Limb (tissue), 2 donors: ENCODE measurements at regions not wholly inside any gene's neighbourhood (a gene's known extent, or its start where the extent isn't known, plus 50 kb on each side); places are given as distances from the start of the nearest gene placed in this dataset.

Source experiments
- DNase-seq, 2 donors: peaks; one replicate each; pipeline ENCODE4 v3.0.0-alpha.2; 2016; ENCODE audit errors: extremely low spot score in 2 of 2

- DNase-seq = no peak
Observed at GRCh38 chr4:127134490-127134889, 498.3 kb upstream of the INTU start.

- DNase-seq = no peak
Observed at GRCh38 chr4:127138586-127138985, 494.2 kb upstream of the INTU start.

- no peak for DNase-seq
Observed at GRCh38 chr4:127139788-127140286, 492.9 kb upstream of the INTU start.

GRCh38 chr4:127140306-127140705 lies 492.5 kb upstream of the INTU start:
- no peak for DNase-seq

DNA sequence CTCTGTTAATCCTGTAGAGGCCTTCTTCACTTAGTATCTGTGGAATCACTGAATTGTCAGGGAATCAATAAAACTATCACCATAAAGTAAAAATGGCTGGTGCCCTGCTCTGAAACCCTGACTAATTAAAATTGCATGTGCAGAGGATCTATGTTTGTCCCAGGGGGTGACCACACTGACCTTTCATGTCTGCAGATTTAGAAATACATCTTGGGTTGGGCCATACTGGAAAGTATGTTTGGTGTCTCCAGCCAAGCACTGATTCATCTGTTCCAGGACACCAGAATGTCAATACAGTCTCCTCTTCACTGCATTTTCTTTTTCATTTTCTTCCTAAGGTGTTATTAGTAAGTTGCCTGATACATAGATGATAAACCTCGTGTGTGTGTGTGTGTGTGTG lies 490.9 kb upstream of the INTU start:
- no peak for DNase-seq

DNA sequence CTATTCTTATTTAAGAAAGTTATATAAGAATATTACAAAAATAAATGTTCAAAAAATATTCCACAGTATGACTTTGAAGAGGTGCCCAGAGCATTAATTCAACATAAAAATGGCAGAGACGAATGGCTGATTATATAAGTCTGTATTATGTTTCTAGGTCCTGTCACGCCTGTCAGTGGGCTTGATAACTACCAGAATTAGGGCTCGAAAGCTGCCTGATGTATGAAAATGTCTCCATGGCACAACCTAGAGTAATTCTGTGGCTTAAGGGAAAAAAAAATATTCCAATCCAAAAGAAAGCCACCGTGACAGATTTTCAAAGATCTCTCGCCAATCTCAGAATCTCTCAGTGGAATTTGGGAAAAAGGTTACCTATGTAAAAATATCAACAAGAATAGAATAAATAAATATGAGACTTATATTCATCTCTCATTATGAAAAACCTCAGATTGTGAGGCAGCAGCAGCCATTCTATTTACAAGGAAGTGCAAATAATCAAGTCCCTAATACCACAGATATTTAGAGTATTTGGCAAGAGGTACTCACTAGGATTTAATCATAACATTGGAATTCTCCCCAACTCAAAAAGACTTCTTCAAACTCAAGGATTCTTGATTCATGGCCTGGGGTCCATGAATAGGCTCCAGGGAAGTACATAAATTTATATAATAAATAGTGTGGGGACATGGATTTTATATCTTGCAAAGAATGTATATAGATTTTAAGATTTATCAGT lies 489.1 kb upstream of the INTU start:
- no peak for DNase-seq

- DNase-seq = no peak
Observed at GRCh38 chr4:127145006-127145540, 487.7 kb upstream of the INTU start.

GRCh38 chr4:127148165-127148564 lies 484.6 kb upstream of the INTU start:
- no peak for DNase-seq

GRCh38 chr4:127149086-127149485 lies 483.7 kb upstream of the INTU start:
- no peak for DNase-seq

GRCh38 chr4:127151941-127152340 lies 480.8 kb upstream of the INTU start:
- DNase-seq = no peak

- DNase-seq = no peak
Observed at GRCh38 chr4:127155116-127155515, 477.6 kb upstream of the INTU start.

- DNase-seq = no peak
Observed at GRCh38 chr4:127155555-127155954, 477.2 kb upstream of the INTU start.

- no peak for DNase-seq
Observed at GRCh38 chr4:127162741-127163140, 470.0 kb upstream of the INTU start.

DNA sequence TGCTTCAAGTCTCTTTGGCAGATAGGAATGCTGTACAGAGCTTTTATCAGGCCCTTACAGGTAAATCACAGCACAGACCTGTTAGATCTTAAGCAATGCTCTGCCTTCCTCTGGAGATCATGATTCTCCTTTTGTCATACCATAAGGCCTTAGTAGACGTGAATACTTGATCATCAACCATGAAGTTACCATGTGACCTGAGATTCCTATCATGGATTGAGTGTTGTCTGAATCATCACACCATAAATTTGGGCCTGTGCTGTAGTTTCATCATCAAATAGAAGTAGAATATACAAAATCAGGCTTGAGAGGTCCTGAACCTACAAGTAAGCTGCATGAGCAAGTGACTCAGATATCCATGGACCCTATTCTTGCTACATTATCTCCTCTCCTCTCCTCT lies 466.8 kb upstream of the INTU start:
- DNase-seq = no peak

- peak in 1 of 2 donors; percentile 45 for DNase-seq
Observed at GRCh38 chr4:127174201-127174600, 458.6 kb upstream of the INTU start.

DNA sequence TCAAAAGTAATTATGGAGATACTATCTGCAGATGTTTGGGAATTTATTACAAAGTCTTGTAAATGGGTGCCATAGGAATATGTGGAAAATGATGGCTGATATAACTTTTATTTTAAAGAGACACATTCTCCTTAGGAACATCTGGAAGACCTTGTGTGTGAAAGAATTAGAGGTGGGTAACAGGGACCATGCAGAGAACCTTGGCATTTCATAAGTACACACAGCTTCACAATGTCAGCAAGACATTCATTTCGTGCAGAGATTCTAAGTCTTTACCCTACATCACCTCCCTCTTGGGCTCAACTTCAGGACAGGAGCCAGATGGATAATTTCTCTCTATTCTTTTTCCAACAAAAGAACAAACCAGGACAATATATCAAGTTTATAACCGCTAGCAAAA lies 458.1 kb upstream of the INTU start:
- peak in 1 of 2 donors; percentile 31 for DNase-seq

DNA sequence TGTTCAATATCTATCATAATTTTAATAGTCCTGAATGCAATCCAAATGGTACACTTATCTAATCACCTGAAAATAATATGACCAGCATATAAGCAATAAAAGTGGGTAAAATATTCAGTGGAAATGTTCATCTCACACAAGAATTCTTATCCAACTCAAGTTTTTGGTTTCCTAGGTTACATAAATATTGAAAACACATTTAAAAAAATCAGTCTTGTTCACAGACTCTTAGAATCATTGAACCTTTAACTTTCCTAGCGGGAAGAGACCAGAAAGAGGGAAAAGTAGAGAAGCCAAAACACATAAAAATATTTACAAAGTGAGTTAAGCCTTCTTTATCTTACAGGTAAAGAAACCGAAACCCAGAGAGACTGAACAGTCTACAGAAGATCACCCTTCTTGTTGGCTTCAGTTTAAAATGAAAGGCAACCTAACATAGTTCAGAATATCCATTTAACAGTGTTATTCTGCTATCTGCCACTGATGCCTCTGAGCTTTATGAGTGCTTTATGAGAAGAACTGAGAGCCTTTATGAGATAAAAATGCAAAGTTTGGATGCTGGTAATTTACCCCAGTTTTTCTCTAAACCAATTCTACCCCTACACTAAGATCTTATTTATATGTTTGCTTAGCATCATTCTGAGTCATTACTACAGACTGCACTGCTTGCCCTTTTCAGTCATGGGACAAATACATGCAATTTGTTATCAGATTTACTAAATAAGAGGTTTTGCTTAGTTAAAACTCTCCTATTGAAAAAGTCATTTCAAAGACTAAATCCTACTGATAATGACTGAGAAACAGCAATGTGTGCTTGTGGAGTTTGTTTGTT lies 453.3 kb upstream of the INTU start:
- DNase-seq = peak in 1 of 2 donors; percentile 17

- DNase-seq = no peak
Observed at GRCh38 chr4:127181001-127181400, 451.8 kb upstream of the INTU start.

DNA sequence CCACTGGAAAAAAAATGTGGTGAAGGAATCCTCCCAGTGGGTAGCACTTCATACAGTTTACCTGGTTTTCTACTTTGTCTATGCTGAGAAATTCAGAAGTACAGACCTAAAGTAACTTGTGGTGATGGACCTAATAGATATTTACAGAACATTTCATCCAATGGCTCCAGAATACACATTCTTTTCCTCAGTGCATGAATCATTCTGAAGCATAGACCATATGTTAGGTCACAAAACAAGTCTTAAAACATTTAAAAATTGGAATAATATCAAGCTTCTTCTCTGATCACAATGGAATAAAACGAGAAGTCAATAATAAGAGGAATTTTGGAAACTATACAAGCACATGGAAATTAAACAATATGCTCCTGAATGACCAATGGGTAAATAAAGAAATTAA lies 450.1 kb upstream of the INTU start:
- no peak for DNase-seq

DNA sequence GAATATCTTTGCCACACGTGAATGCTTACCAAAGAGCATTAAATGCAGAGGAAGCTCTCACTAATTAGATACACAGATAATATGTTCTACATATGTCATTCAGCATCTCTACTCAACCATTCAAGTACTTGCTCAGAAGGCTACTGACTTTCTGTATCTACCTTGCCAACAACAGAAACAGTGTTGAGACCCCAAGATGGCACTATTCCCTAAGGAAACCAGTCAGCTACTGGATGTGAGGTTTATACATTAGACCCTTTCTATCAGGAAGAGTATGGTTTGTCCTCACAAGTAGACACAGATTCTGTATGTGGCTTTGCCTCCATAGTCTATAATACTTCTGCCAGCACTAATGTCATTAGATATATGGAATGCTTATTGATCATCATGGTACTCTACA lies 443.9 kb upstream of the INTU start:
- no peak for DNase-seq

GRCh38 chr4:127194281-127194680 lies 438.5 kb upstream of the INTU start:
- DNase-seq = no peak

DNA sequence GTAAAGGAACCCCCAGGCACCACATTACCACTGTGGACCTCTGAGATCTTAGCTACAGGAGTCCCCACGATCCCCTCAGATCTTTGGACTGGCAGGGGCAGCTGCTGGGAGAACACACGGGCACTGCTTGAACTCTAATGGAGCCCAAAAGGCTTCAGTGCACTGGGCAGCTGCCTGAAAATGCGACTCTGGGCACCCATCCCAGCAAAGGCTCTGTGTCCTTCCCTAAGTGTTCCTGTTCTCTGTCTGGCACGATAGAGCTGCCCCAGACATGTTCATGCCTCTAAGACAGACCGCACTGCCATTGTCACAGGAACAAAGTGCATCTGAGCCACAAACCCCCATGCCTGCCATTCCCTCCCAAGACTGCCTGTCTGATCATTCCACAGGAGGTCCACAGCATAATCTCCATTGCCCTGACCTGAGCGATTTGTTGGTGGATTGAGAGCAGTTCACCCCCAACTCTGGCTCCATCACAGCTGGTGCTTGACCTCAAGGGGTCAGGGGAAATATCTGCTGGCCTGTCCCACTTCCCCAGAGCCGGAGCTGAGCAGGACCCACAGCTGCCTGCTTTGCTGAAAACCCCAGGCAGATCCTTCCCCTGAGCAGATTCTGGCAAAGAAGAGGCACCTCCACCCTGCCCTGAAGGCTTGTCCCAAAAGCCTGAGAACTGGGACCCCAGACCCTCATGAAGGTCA lies 436.0 kb upstream of the INTU start:
- no peak for DNase-seq
